HG03354 (cell line): ENCODE measurements at regions not wholly inside any gene's neighbourhood (a gene's known extent, or its start where the extent isn't known, plus 50 kb on each side); places are given as distances from the start of the nearest gene placed in this dataset.

ENCODE experiments used
- ATAC-seq: cut with Tn5 transposase; IDR thresholded peaks from one replicate; pipeline ENCODE4 v1.9.1; 2021; ENCODE audit warnings: mild to moderate bottlenecking; ENCODE audit not compliant: unreplicated experiment, poor library complexity, severe bottlenecking

DNA sequence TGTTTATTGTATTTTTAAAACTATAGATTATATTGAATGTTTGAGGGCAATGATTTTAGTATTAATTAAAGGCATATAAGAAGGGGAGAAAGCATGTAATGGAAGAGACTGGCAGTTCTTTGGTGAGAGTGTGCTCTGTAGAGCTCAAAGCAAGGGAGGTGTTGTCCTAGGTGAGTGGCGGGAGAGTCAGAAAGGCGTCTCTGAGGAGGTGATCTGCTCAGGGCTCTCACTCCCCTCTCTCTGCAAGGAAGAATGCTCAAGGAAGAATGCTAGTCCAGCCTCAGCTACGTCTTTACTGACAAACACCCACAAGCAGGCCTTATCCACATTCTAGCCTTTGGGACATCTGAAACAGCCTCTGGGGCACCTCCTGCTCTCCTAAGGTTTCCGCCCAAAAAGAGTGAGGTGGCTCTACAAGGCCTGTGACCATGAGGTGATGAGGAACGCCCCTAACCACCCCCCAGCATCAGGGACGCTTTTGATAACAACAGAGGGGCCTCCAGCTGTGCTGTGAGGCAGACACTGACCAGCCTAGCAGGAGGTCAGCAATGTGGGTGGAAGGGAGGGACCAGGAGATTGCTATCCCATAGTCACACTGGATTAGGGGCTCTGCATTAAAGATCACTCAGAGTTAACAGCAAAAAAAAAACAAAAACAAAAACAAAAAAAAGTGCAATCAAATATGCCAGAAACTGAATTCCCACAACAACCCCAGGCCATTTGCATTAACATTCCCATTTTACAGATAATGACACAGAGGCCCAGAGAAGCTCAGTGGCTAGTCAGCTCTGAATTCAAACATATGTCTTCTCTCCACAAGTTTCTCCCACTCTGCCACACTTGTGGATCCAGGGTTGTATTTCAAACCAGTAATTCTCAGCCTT, 202.2 kb upstream of the CTNNB1 start:
- no peak for ATAC-seq

DNA sequence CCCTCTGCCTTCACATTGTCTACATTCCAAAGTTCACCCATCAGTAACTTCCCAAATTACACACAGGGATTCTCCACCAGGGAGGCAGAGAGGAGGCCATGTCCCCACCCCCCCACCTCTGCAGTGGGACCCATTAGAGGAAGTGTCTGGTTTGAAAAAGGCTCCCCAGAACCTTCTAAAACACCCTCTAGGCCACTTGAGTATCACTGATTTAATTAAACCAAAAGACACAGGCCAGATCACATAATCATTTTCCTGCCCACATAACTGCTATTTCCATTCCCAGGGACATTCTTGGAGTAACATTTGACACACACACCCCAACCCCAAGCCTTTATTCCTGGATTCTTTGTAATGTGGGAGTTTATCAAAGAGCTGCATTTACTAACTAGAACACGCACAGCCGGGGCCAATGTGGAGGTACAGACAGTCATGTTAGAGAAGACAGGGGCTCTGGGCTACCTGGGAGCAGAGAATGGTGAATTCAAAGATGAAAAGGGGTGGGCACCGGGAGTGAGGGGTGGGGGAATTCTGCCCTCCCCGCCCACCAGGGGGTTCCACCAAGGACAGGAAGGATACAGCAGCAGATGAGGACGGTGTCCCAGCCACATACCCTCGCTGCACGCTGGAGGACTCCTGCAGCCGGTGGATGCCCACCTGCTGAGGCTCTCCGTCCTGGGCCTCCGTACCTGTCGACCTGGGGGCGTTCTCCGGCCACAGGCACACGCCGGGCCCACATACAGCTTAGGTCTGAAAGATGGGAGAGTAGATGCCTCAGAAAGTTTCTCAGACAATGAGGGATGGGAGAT, 201.4 kb upstream of the CTNNB1 start:
- no peak for ATAC-seq

- ATAC-seq: no peak
Measured at GRCh38 chr3:40999682-41000081, 199.6 kb upstream of the CTNNB1 start.

DNA sequence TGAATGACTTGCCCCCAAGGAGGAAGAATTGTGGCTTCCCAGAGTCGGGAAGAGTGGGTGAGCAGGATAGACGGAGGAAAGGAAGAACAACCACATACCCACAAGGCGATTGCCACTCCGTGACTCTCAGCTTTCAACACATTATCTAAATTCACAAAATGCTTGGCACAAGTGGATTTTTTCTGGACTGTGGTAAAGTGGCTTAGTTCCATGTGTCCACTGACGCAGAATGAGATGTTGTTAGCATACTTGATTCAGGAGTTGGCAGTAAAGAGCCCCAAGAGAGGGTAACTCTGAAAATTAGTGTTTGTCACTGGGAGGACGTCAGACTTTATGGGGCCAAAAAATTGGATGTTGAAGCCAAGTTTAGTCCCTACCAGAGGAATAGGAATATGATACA, 198.8 kb upstream of the CTNNB1 start:
- no peak for ATAC-seq

GRCh38 chr3:41001556-41001955, 197.7 kb upstream of the CTNNB1 start:
- no peak for ATAC-seq

GRCh38 chr3:41002104-41002503, 197.2 kb upstream of the CTNNB1 start:
- ATAC-seq: no peak

DNA sequence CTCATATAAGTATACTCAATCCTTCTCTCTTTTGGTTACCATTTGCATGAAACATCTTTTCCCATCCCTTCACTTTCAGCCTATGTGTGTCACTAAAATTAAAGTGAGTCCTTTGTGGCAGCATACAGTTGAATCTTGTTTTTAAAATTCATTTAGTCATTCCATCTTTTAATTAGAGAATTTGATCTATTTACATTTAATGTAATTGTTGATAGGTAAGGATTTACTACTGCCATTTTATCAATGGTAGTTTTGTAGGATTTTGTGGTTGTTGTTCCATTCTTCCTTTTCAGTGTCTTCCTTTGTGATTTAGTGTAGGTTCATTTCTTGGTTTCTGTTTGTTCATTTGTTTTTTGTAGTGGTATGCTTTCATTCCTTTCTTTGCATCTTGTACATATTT, 191.9 kb upstream of the CTNNB1 start:
- no peak for ATAC-seq

DNA sequence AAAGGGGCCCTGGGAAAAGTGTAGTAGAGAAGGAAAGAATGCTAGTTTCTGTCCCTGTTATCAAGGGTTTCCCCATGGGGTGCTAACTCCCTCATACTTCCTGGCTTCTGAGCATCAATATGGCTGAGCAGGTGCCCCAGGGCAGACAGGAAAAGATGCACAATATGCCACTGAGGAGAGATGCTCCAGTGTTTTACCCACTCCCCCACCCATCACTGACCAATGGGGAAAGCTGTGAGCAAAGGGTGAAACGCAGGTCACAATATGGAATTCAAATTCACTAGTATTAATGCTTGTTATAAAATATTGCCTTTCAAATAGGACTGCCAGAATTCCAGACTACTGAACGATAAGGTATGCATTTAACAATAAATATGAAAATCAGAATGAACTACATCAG, 187.5 kb upstream of the CTNNB1 start:
- ATAC-seq: no peak

- ATAC-seq: no peak
Measured at GRCh38 chr3:41018855-41019254, 180.4 kb upstream of the CTNNB1 start.

DNA sequence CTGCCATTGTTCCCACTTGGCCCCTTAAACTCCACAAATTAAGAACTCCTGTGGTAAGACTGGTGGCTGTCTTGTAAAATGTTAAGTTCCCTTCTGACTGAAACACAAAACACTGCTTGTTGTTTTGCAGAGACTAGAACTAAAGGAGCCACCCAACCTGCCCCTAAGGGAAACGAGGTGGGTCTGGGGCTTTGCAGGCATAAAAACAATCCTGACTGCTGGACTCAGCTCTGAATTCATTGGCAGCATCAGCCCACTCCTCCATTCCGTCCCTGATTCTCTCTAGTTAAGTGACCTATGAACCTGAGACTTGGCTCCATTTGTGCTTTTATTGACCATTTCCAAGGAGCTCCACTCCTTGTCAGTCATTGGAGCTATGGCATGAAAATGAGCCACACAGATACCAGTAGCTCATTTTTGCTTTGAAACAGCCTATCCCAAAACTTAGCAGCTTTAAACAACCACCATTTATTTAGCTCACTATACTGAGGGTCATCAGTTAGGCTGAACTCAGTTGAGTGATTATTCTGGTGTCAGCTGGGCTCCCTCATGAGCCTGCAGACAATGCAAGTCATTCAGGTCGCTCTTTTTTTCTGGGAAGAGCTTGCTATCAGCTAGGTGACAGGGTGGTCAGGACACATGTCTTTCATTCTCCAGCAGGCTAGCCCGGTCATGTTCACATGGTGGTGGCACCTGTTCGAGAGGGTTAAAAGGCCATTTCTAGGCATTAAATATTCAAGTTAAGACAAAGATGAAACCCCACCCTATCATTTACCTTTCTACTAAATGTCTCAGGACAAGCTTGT, 175.1 kb upstream of the CTNNB1 start:
- ATAC-seq: no peak

DNA sequence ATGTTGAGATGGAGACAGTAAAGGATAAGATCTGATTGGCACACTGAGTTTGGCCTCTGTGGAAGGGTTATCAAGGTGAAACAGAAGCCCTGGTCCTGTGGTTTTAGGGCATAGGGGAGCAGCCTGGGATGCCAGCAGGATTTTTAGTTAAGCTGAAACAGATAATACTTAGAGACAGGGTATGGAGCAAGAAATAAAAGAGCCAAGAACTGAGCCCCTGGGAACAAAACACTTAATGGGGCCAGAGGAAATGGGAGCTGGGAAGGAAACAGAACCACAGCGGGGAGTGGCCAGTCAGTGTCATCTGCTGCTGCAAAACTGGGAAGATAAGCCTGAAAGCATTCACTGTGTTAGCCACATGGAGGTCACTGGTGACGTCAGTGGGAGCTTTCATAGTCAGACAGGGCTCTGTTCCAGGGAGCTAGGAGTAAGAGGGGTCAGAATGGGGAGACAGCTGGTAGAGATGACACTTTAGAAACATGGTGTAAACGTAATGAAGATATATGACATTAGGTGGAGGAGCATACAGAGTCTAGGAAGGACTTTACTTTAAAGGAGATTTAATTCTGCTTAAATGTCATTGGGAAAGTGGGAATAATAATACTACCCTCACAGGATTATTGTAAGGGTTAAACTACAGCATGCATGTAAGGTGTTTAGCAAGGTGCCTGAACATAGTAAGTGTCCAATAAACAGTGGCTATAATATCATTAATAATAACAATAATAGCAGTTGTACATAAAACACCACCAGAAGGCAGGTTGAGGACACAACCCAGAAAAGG, 172.7 kb upstream of the CTNNB1 start:
- no peak for ATAC-seq

- no peak for ATAC-seq
Measured at GRCh38 chr3:41029356-41029755, 169.9 kb upstream of the CTNNB1 start.

DNA sequence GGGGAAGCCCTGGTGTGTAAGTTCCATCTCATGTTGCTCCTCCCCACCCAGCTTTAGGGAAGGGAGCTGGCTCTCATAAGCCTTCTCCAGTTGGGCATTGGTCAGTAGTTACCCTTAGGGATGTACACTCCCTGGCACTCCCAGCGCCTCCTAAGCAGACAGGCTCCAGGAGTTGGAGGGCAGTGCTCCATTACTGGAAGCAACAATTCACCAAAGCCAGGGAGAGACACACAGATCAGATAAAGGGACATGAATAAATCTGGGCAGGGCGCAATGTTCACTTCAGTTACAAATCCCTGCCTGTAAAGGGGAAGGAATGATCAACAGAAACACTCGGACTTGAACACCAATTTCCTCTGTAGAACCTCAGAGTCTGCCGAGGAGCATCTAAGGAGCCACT, 169.1 kb upstream of the CTNNB1 start:
- no peak for ATAC-seq

DNA sequence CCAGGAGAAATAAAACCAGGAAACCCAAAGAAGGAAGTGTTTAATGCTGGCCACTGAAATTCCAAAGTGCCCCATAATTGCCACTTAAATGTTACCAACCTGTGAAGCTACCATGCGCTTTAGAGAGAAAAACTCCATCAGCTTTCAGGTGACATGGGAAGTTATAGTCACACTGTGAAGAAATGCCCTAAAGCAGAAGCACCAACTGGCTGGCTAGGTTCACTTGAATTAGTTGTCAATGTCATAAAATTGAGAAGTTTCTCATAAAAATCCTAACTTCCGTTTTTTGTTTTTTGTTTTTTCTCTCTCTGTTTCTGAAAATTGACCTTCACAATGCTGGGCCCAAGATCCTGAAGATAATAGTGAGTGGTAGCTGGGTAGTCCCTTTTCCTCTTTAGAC, 167.9 kb upstream of the CTNNB1 start:
- no peak for ATAC-seq

DNA sequence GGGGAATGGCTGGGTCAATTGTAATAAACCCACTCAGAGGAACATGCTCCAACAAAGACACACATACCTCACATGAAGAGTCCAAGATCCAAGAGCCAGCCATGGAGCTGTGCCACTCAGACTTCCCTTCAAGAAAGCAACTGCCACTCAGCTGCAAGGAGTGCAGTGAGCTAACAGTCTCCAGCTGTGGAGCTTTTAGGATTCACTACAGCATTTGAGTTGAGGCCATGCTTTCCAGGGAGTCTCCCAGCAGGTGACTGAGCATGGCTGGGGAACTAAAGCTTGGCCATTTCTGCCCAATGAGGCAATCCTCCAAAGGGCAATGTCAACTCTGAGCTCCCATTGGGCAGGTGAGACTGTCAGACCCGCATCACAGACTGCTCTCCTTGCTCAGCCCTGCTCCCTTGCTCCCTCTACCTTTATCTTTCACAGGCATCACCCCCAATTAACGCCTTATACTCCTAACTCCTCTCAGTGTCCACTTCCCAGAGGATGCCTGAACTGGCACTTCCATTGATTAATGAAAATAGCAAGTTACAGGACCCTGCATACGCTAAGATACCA, 165.3 kb upstream of the CTNNB1 start:
- ATAC-seq: no peak

GRCh38 chr3:41035456-41036022, 163.8 kb upstream of the CTNNB1 start:
- no peak for ATAC-seq

DNA sequence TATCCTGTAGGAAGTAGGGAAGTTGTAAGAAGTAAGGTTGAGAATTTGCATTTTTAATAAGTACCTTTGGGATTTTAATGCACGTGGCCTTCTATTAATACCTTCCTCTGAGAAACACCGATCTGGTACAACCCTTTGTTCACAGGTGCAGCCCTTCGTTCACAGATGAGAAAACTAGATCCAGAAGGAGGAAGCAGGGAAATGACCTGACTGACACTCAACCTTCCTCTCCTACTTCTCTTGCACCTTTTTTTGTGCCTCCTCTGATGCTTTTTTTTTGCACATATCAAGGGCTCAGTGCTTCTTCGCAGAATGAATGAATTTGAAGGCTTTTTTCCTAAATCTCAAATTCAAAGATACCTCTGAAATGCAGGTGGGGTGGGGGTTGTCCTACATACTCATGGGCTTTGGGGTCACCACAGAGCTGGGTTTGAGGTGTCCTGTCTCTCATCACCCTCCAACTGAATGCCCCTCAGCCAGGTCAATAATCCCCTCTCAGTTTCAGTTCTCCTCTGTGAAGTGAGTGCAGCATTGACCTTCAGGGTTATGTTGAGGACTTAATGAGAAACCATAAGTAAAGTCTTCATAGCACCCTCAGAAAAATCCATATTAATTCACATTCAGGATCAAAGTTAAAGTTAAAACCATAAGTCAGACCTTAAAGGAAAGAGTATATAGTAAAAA, 161.5 kb upstream of the CTNNB1 start:
- no peak for ATAC-seq

DNA sequence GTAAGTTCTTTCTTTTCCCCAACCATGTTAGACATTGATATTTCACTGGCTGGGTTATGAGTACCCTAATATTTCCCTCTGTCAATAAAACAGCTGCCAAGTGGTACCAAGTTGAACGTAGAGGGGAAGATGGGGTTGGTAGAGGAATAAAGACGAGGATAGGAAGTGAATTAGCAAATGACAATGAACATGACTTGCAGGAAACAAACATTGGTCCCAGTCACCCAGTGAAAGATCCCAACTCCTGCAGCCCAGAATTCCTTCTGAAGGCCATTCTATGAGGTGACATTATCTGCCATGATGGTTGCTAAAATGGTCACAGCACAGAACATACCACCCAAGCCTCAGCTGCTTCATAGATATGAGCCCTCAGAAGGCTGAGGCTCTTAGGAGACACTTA, 159.0 kb upstream of the CTNNB1 start:
- no peak for ATAC-seq
